ENCODE measurements at regions not wholly inside any gene's neighbourhood (a gene's known extent, or its start where the extent isn't known, plus 50 kb on each side); places are given as distances from the start of the nearest gene placed in this dataset.
A peak's percentile ranks its signal among the peaks of the same experiment; 100 is the strongest.
"Not testable (repeated sequence)": the region's sequence is repeated elsewhere in the genome, so short reads cannot be mapped to it uniquely, and the experiment has no call there.

GRCh38 chr7:4438723-4439245 lies 243.3 kb upstream of the FOXK1 start:
- DNase-seq = no peak

DNA sequence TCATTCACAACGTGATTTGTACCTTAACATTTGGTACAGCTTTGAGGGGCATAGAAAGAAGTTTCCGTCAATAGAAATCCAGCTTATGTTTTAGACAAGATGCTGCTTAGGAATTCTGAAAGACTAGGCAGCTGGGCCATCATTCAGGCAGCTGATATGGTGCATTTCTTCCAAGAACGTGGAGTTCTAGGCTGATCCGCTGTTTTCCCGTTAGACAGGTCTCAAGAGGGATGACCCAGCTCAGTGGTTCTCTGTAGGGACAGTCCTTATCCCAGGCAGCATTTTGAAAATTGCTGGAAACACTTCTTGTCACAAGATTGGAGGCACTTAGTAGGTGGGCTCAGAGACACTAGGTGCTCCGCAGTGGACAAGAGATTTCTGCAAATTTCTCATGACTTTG lies 242.7 kb upstream of the FOXK1 start:
- no peak for DNase-seq

DNA sequence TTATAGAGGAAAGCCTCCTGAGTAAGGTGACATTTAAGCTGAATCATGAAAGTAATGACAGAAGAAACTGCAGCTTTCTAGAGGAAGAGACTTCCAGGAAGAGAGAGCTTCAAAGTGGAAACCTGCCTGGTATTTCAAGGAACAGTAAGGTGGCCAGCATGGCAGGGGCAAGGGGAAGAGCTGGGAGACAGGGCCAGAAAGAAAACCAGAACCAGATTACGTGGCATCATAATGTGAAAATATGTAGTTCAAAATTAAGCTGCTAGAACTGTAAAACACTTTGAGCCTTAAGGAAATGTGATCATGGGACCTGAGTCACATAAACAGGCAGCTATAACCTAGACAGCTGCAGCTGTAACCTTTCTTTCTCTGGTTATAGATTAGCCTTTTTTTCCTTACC lies 238.0 kb upstream of the FOXK1 start:
- no peak for DNase-seq

DNA sequence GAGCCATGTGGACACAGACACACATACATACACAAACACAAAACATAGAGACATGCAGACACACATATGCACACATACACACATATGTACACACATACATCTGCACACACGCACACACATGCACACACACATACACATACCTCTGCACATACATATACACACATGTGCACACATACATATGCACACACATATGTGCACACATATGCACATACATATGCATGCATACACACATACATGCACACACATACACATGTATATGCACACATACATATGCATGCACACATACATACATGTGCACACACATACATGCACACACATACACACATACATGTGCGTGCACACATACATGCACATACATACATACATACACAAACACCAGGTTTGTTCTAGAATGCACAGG lies 236.3 kb upstream of the FOXK1 start:
- no peak for DNase-seq

- no peak for DNase-seq
Observed at GRCh38 chr7:4449263-4449662, 232.8 kb upstream of the FOXK1 start.

- no peak for DNase-seq
Observed at GRCh38 chr7:4450483-4450882, 231.6 kb upstream of the FOXK1 start.

GRCh38 chr7:4460597-4460996 lies 221.5 kb upstream of the FOXK1 start:
- no peak for DNase-seq

DNA sequence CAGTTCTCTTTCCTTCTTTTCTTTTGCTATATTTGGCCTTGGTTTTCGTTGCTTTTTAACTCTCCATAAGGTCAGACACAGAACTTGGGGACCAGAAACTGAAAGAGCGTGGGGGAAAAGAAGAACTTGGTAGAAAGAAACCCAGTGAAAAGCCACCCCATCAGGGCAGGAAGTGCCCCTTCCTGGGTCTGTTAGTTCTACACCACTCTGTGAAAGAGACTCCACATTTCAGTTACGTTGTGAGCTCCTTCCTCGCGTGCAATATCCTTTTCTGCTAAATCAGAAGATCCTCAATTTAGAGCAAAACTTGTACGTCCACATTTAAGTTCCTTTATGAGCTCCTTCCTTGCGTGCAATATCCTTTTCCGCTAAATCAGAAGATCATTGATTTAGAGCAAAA lies 220.6 kb upstream of the FOXK1 start:
- DNase-seq = no peak

GRCh38 chr7:4468320-4469102 lies 213.6 kb upstream of the FOXK1 start:
- no peak for DNase-seq

GRCh38 chr7:4470246-4470645 lies 211.8 kb upstream of the FOXK1 start:
- no peak for DNase-seq

- DNase-seq = no peak
Observed at GRCh38 chr7:4472728-4473127, 209.4 kb upstream of the FOXK1 start.

DNA sequence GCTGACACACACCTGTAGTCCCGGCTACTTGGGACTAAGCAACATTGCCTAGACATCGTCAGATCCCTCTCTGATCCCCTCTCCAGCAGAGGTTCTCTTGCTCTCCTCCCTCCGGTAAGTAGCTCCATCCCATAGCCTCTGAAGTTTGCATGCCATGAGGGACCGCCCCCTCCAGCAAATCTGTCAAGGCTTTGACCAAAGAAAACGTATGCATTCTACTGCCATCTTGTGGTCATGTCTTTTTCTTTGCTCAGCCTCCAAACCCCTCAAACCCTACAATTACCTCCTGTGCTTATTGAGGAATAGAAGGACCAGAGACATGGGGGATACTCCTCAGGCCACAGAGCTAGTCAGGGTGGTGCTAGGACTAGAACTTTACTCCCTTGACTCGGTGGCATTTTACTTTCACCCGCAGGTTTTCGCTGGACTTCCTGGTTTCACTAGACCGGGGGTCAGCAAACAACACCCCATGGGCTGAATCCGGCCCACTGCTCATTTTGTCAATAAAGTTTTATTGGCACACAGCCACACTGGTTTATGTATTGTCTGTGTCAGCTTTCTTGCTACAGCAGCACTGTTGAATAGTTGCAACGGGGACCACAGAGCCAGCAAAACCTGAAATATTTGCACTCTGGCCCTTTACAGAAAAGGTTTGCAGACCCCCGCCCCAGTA lies 202.6 kb upstream of the FOXK1 start:
- DNase-seq = peak; percentile 51

DNA sequence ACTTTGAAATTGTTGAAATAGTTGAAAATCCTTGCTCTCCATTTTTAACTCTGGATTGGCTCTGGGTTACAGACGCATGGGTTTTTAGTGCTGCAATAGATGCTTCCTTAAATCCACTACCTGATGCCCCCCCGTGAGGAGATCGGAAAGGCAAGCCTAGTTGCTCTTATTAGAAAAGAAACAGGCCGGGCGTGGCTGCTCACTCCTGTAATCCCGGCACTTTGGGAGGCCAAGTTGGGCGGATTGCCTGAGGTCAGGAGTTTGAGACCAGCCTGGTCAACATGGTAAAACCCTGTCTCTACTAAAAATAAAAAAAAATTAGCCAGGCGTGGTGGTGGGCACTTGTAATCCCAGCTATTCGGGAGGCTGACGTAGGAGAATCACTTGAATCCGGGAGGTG lies 202.0 kb upstream of the FOXK1 start:
- DNase-seq = not testable (repeated sequence)

DNA sequence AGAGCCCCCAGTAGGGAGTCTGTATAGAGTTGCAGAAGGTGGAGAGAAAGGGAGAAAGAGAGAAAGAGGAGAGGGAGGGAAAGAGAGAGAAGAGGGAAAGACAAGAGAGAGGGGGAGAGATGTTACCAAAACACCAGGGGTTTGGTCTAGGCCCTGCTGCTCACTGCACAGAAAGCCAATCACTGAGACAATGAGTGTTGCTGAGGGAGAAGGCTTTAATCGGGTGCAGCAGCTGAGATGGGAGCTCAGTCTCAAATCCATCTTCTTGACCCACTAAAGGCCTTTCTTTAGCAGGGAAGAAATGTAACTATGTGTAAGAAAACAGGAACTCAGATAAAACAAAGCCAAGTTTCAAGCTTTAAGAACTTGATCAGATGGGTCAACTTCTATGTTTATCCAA lies 198.2 kb upstream of the FOXK1 start:
- no peak for DNase-seq

- DNase-seq = no peak
Observed at GRCh38 chr7:4484545-4484944, 197.6 kb upstream of the FOXK1 start.

GRCh38 chr7:4486907-4487306 lies 195.2 kb upstream of the FOXK1 start:
- no peak for DNase-seq

- DNase-seq = not testable (repeated sequence)
Observed at GRCh38 chr7:4496911-4497310, 185.2 kb upstream of the FOXK1 start.

GRCh38 chr7:4500812-4501211 lies 181.3 kb upstream of the FOXK1 start:
- DNase-seq = no peak

- DNase-seq = not testable (repeated sequence)
Observed at GRCh38 chr7:4507886-4508285, 174.2 kb upstream of the FOXK1 start.

DNA sequence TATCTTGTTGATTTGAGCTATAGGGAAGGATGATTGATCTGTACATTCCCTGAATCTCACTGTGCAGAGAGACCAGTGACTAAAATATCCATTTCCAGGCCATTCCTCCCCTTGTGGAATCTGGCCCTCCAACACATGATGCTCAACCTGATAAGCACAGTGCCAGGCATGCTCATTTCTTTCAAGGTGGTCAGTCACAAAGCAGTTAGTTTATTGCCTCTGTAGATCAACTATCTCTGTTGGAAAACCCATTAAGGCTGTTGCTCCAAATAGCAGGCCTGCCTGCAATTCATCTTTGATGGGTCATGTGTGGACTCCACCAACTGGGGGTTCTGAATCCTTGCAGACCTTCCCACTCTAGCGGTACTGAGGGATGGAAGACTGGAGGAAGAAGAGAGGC lies 168.6 kb upstream of the FOXK1 start:
- no peak for DNase-seq

- DNase-seq = no peak
Observed at GRCh38 chr7:4519819-4520520, 162.1 kb upstream of the FOXK1 start.

DNA sequence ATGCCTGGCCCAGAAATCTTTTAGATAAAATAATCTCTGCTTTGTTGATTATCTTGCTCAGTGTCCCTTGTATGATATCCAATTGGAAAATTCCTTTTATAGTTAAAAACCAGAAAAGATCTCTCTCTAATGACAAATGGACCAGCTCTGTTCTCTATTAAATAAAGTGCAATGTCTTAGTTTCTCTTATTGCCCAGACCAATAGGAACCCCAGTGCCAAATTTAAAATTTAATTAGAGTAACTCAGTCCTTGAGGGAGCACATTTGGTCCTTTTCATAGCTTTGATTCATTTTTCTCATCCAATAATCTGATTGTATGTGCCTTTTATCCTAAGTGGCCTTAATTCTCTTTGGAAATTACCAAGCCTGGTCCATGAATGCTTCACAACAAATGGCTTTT lies 158.9 kb upstream of the FOXK1 start:
- DNase-seq = no peak

DNA sequence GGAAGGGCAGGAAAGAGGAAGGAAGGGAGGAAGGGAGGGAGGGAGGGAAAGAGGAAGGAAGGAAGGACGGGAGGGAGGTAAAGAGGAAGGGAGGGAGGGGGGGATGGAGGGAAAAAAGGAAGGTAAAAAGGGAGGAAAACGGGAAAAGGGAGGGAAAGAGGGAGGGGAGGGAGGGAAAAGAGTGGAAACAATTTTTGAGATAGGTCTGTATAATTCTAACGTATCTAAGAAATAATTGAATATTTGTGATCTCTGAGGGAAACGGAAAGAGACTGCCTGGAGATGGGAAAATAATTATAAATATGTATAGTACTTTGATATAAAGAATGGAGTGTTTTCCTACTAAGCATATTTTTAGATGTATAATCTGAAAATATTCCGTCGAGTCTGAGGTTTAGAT lies 158.2 kb upstream of the FOXK1 start:
- no peak for DNase-seq

- DNase-seq = no peak
Observed at GRCh38 chr7:4525884-4526283, 156.2 kb upstream of the FOXK1 start.
